ENCODE measurements at regions not wholly inside any gene's neighbourhood (a gene's known extent, or its start where the extent isn't known, plus 50 kb on each side); places are given as distances from the start of the nearest gene placed in this dataset.
"Not testable (repeated sequence)": the region's sequence is repeated elsewhere in the genome, so short reads cannot be mapped to it uniquely, and the experiment has no call there.

GRCh38 chr11:69896250-69896649 lies 77.0 kb upstream of the FGF3 start:
- TF ChIP-seq POLR2AphosphoS5 (IDR thresholded peaks at IDR 0.05) (no peak), CTCF (IDR thresholded peaks at IDR 0.05 in 8 of 11, conservative IDR thresholded peaks at IDR 0.05 in 3 of 11) (no peak), POLR2A (IDR thresholded peaks at IDR 0.05) (no peak)
- Histone ChIP-seq H3K27ac (no peak overlapping the region), H3K4me1 (peaks cover 0 to 30% (median 0%) of the 10 kb centered on the region in 6 donors), H3K27me3 (replicated peaks in 1 of 7) (peaks cover 0 to 61% (median 24%) of the 10 kb centered on the region in 7 donors), H3K9me3 (no peaks in the 10 kb centered on the region), H3K36me3 (no peaks in the 10 kb centered on the region), H3K4me3 (no peak overlapping the region)
- intact Hi-C loops (cut with DNase I; ENCODE audit: low total_unique reads), result no loop called here
- no peak for DNase-seq

- Histone ChIP-seq H3K36me3 (no peaks in the 10 kb centered on the region), H3K9me3 (no peaks in the 10 kb centered on the region), H3K4me3 (no peak overlapping the region), H3K27ac (no peak overlapping the region), H3K4me1 (peaks cover 0 to 12% (median 0%) of the 10 kb centered on the region in 6 donors), H3K27me3 (replicated peaks in 1 of 7) (peaks cover 0 to 53% (median 10%) of the 10 kb centered on the region in 7 donors)
- intact Hi-C loops (cut with DNase I; ENCODE audit: low total_unique reads), result no loop called here
- WGBS, 5 donors, result 69 to 90% (median 82%) methylated on average over 4 of the region's 4 CpGs
- TF ChIP-seq POLR2AphosphoS5 (IDR thresholded peaks at IDR 0.05) (no peak), POLR2A (IDR thresholded peaks at IDR 0.05) (no peak)
- DNase-seq, result peak; percentile 15
Measured at GRCh38 chr11:69898123-69898522, 78.9 kb upstream of the FGF3 start.

GRCh38 chr11:69899957-69900821 lies 81.0 kb upstream of the FGF3 start:
- Histone ChIP-seq H3K36me3 (no peaks in the 10 kb centered on the region), H3K4me3 (no peak overlapping the region), H3K9me3 (no peaks in the 10 kb centered on the region), H3K27me3 (replicated peaks in 1 of 7) (peaks cover 0 to 53% (median 0%) of the 10 kb centered on the region in 7 donors), H3K4me1 (peaks cover 0 to 6% (median 0%) of the 10 kb centered on the region in 6 donors), H3K27ac (no peak overlapping the region)
- TF ChIP-seq POLR2AphosphoS5 (IDR thresholded peaks at IDR 0.05), result peak; percentile 15 to 69 (median 25)
- TF ChIP-seq POLR2A (IDR thresholded peaks at IDR 0.05), result no peak
- intact Hi-C loops (cut with DNase I; ENCODE audit: low total_unique reads), result no loop called here
- peak; percentile 62 for DNase-seq
- 57 to 78% (median 64%) methylated on average over 9 of the region's 9 CpGs for WGBS, 5 donors

- peaks cover 0 to 53% (median 0%) of the 10 kb centered on the region in 7 donors for H3K27me3 ChIP-seq (replicated peaks in 1 of 7)
- DNase-seq; H3K36me3 ChIP-seq; H3K4me1 ChIP-seq; H3K4me3 ChIP-seq; H3K27ac ChIP-seq; intact Hi-C loops (cut with DNase I; ENCODE audit: low total_unique reads); H3K9me3 ChIP-seq: not testable (repeated sequence)
- 53 to 72% (median 66%) methylated on average over 5 of the region's 5 CpGs for WGBS, 5 donors
Measured at GRCh38 chr11:69900822-69901302, 81.6 kb upstream of the FGF3 start.

GRCh38 chr11:69902337-69902736 lies 83.1 kb upstream of the FGF3 start:
- H3K36me3 ChIP-seq, result no peaks in the 10 kb centered on the region
- TF ChIP-seq POLR2AphosphoS5 (IDR thresholded peaks at IDR 0.05) (peak in 1 of 3 donors; percentile 23), CTCF (IDR thresholded peaks at IDR 0.05 in 8 of 11, conservative IDR thresholded peaks at IDR 0.05 in 3 of 11) (no peak)
- 75 to 83% (median 78%) methylated on average over 12 of the region's 12 CpGs for WGBS, 5 donors

More at GRCh38 chr11:69902337-69902736, 83.1 kb upstream of the FGF3 start:
- Histone ChIP-seq H3K4me1 (peaks cover 0 to 6% (median 0%) of the 10 kb centered on the region in 6 donors), H3K9me3 (no peaks in the 10 kb centered on the region), H3K4me3 (no peak overlapping the region), H3K27me3 (replicated peaks in 1 of 7) (peaks cover 0 to 63% (median 0%) of the 10 kb centered on the region in 7 donors), H3K27ac (no peak overlapping the region)
- intact Hi-C loops (cut with DNase I; ENCODE audit: low total_unique reads), result no loop called here
- DNase-seq, result peak; percentile 41

Data from spleen (tissue), 11 donors.